Colonic mucosa (tissue), 4 donors: ENCODE measurements at regions not wholly inside any gene's neighbourhood (a gene's known extent, or its start where the extent isn't known, plus 50 kb on each side); places are given as distances from the start of the nearest gene placed in this dataset.

Experiments used
- DNase-seq: peaks from one replicate; pipeline ENCODE4 v3.0.0-alpha.2; 2020
- H3K27ac ChIP-seq: fragments of 200-600 bp; one replicate; pipeline ENCODE4 v1.8.0; 2021
- H3K27me3 ChIP-seq: fragments of 200-600 bp; one replicate; pipeline ENCODE4 v1.8.0; 2021
- H3K36me3 ChIP-seq: fragments of 200-600 bp; one replicate; pipeline ENCODE4 v1.8.0; 2021
- H3K4me1 ChIP-seq: fragments of 200-600 bp; one replicate; pipeline ENCODE4 v1.8.0; 2021; ENCODE audit warnings: mild to moderate bottlenecking
- H3K4me3 ChIP-seq: fragments of 200-600 bp; one replicate; pipeline ENCODE4 v1.8.0; 2021
- H3K9ac ChIP-seq, 2 donors: one replicate each; pipeline ENCODE4 v1.7.0; 2013; ENCODE audit warnings: control low read depth in 2 of 2, low read depth in 2 of 2, low read length in 2 of 2
- H3K9me3 ChIP-seq: fragments of 200-600 bp; one replicate; pipeline ENCODE4 v1.8.0; 2021
- intact Hi-C: fragments of 100-400 bp; cut with DNase I; formaldehyde crosslinking; loops from one replicate; pipeline ENCODE4 v1.14.1; 2022
- TF ChIP-seq, protein P1 (sequence below): fragments of 200-600 bp; IDR thresholded peaks from one replicate; pipeline ENCODE4 v1.8.0; 2022; ENCODE audit warnings: antibody characterized with exemption, mild to moderate bottlenecking
- donor health status: healthy.
- donor health status: DM: no; HTN: no; CAD: no.
- donor health status: DM: no; HTN: no; CAD: no.

DNA sequence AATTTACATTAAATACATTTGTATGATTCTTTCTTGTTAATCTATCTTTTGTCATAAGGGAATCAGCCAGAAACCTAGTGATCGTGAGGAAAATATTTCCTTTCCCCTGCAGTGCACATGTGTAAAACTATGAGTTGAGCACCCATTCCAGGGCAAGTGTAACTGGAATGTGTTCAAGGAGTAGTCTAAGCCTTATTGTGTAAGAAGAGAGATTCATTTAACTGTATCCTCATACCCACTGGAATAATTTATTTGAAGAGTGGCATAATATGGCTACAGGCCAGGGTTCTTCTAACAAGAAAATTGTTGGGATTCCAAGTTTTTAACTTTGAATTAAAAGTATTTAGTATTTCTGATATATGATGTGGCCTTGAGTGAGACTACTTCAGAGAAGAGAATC lies 1692.7 kb downstream of the EFNA5 start:
- DNase-seq: no peak
- Histone ChIP-seq H3K9ac (no peak overlapping the region), H3K9me3 (no peaks in the 10 kb centered on the region), H3K36me3 (no peaks in the 10 kb centered on the region), H3K27ac (no peak overlapping the region), H3K4me1 (no peaks in the 10 kb centered on the region), H3K4me3 (no peak overlapping the region), H3K27me3 (no peaks in the 10 kb centered on the region)
- TF ChIP-seq, protein P1, sequence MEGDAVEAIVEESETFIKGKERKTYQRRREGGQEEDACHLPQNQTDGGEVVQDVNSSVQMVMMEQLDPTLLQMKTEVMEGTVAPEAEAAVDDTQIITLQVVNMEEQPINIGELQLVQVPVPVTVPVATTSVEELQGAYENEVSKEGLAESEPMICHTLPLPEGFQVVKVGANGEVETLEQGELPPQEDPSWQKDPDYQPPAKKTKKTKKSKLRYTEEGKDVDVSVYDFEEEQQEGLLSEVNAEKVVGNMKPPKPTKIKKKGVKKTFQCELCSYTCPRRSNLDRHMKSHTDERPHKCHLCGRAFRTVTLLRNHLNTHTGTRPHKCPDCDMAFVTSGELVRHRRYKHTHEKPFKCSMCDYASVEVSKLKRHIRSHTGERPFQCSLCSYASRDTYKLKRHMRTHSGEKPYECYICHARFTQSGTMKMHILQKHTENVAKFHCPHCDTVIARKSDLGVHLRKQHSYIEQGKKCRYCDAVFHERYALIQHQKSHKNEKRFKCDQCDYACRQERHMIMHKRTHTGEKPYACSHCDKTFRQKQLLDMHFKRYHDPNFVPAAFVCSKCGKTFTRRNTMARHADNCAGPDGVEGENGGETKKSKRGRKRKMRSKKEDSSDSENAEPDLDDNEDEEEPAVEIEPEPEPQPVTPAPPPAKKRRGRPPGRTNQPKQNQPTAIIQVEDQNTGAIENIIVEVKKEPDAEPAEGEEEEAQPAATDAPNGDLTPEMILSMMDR: no peak
- intact Hi-C loops: no loop called here

DNA sequence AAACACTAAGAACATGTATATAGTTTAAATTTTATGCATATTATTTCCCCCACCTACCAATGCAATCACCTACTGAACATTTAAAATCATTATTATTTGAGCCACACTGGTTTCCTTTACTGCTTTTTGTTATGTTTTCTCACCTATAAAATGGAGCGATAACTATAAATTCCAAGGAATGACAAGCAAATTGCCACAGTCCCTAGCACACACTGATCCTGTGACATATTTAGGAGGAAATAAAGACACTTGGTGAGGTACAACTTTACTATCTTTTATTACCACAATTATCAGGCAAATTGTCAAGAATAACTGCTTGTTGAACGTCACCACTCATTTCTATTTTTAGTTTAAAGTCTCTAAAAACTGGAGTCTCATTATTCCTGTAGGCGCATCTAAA lies 1693.6 kb downstream of the EFNA5 start:
- H3K36me3 ChIP-seq: no peaks in the 10 kb centered on the region
- H3K4me1 ChIP-seq: no peaks in the 10 kb centered on the region
- no peak overlapping the region for H3K27ac ChIP-seq
- DNase-seq: no peak
- H3K4me3 ChIP-seq: no peak overlapping the region
- H3K27me3 ChIP-seq: no peaks in the 10 kb centered on the region
- H3K9ac ChIP-seq: no peak overlapping the region
- no peaks in the 10 kb centered on the region for H3K9me3 ChIP-seq
- TF ChIP-seq, protein P1: no peak
- intact Hi-C loops: no loop called here

DNA sequence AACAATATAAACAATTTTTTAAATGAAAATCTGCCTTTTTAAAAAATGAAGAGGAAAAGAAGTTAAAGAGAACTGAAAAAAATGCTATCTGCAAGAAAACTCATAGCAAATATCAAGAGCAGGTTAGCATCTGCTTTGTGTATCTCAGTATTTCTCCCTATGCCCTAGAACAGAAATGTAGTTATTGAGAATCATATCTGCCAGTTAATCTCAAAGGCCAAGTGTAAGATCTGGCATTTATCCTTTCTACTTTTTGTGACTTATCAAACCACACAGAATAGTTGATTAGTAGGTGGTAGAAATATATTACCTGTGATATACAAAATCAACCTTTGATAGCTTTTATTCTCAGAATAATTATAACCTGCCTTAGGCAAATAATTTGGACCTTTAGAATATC lies 1699.8 kb downstream of the EFNA5 start:
- no peak for DNase-seq
- Histone ChIP-seq H3K9ac (no peak overlapping the region), H3K4me1 (no peaks in the 10 kb centered on the region), H3K27ac (no peak overlapping the region), H3K27me3 (no peaks in the 10 kb centered on the region), H3K9me3 (no peaks in the 10 kb centered on the region), H3K4me3 (no peak overlapping the region), H3K36me3 (no peaks in the 10 kb centered on the region)
- TF ChIP-seq, protein P1: no peak
- intact Hi-C loops: no loop called here

DNA sequence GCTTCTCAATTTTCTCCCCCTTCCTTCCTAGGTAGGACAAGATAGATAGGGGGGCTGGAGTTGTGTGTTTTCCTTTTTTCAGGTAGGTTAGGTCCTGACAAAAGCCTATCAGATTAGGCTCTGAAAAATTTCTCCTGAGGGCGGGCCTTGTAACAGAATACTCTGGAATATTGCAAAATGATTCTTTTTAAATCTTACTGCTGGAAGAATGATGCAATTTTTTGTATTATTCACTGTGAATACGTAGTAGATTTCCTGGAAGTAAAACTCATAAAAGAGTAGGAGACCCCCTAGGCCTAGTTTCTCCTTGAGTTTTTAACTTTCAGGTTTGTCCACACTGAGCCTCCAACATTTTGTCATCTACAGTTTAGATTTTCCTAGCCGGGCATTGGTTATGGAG lies 1701.8 kb downstream of the EFNA5 start:
- no peak for DNase-seq
- Histone ChIP-seq H3K36me3 (no peaks in the 10 kb centered on the region), H3K9me3 (no peaks in the 10 kb centered on the region), H3K27ac (no peak overlapping the region), H3K4me3 (no peak overlapping the region), H3K27me3 (no peaks in the 10 kb centered on the region), H3K4me1 (no peaks in the 10 kb centered on the region), H3K9ac (no peak overlapping the region)
- TF ChIP-seq, protein P1: no peak
- intact Hi-C loops: no loop called here

DNA sequence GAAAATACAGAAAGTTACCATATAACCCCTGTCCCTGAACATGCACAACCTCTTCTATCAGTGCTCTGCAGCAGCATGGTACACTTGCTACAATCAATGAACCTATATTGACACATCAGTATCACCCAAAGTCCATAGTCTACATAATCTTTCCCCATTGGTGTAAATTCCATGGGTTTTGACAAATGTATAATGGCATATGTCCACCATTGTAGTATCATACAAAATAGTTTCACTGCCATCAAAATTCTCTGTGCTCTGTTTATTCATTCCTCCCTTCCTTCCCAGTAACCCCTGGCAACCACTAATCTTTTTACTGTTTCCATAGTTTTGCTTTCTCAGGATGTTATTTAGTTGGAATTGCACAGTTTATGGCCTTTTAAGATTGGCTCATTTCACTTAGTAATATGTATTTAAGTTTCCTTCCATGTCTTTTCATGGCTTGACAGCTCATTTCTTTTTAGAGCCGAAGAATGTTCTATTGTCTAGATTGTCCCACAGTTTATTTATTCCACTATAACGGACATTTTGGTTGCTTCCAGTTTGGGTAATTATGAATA lies 1707.0 kb downstream of the EFNA5 start:
- H3K9me3 ChIP-seq: no peaks in the 10 kb centered on the region
- no peak overlapping the region for H3K4me3 ChIP-seq
- TF ChIP-seq, protein P1: no peak
- H3K27me3 ChIP-seq: no peaks in the 10 kb centered on the region
- intact Hi-C loops: no loop called here
- DNase-seq: no peak
- no peaks in the 10 kb centered on the region for H3K36me3 ChIP-seq
- no peak overlapping the region for H3K9ac ChIP-seq
- H3K27ac ChIP-seq: no peak overlapping the region
- H3K4me1 ChIP-seq: no peaks in the 10 kb centered on the region
